CD14-positive monocyte (primary cell): ENCODE measurements at regions not wholly inside any gene's neighbourhood (a gene's known extent, or its start where the extent isn't known, plus 50 kb on each side); places are given as distances from the start of the nearest gene placed in this dataset.

Experiments
- DNase-seq, 3 donors: peaks; one replicate each; pipeline ENCODE4 v3.0.0-alpha.2; 2011 to 2022
- H2AFZ ChIP-seq: 2 replicates; pipeline ENCODE4 v1.6.0; 2012; ENCODE audit warnings: mild to moderate bottlenecking, low read depth, low read length, inconsistent platforms; ENCODE audit not compliant: insufficient read depth, poor library complexity, severe bottlenecking
- H3K27ac ChIP-seq, 2 donors: 1 replicate in 1 of 2; 2 replicates in 1 of 2; pipeline ENCODE4 v1.5.1; 2012 to 2013; ENCODE audit warnings: low read length in 2 of 2, control low read depth in 1 of 2, inconsistent platforms in 1 of 2, low read depth in 1 of 2, mild to moderate bottlenecking in 1 of 2
- H3K27me3 ChIP-seq, 2 donors: one replicate each; pipeline versions ENCODE4 v1.6.0 to v1.6.1; 2011 to 2013; ENCODE audit warnings: low read length in 2 of 2; ENCODE audit not compliant: control insufficient read depth in 2 of 2, insufficient read depth in 2 of 2
- H3K36me3 ChIP-seq, 2 donors: replicated peaks in 1 of 2; 1 replicate in 1 of 2; 2 replicates in 1 of 2; pipeline versions ENCODE4 v1.5.1 to v1.6.1; 2012 to 2013; ENCODE audit warnings: low read length in 2 of 2, control low read depth in 1 of 2, inconsistent platforms in 1 of 2, mild to moderate bottlenecking in 1 of 2; ENCODE audit not compliant: insufficient read depth in 2 of 2, control insufficient read depth in 1 of 2
- H3K4me1 ChIP-seq, 2 donors: 1 replicate in 1 of 2; 2 replicates in 1 of 2; pipeline versions ENCODE4 v1.5.1 to v1.6.1; 2012 to 2013; ENCODE audit warnings: low read length in 2 of 2, control low read depth in 1 of 2, inconsistent platforms in 1 of 2, mild to moderate bottlenecking in 1 of 2, moderate library complexity in 1 of 2; ENCODE audit not compliant: insufficient read depth in 2 of 2, control insufficient read depth in 1 of 2
- H3K4me2 ChIP-seq: replicated peaks from 2 replicates; pipeline ENCODE3; 2012; ENCODE audit warnings: low read length, moderate library complexity, mild to moderate bottlenecking; ENCODE audit not compliant: poor library complexity, severe bottlenecking; ENCODE audit errors: extremely low read depth
- H3K4me3 ChIP-seq, 3 experiments: fragments of 200-600 bp in 1 of 3; sonication (generic) in 1 of 3; replicated peaks in 1 of 3; 1 replicate in 2 of 3; 2 replicates in 1 of 3; pipeline ENCODE4 v1.5.1; 2011 to 2013; ENCODE audit warnings: low read length in 3 of 3, mild to moderate bottlenecking in 3 of 3, control low read depth in 2 of 3, low read depth in 2 of 3, inconsistent platforms in 1 of 3, moderate library complexity in 1 of 3
- H3K79me2 ChIP-seq: 2 replicates; pipeline ENCODE4 v1.6.0; 2012; ENCODE audit warnings: mild to moderate bottlenecking, control low read depth, inconsistent platforms, low read length, moderate library complexity; ENCODE audit not compliant: insufficient read depth
- H3K9ac ChIP-seq: 2 replicates; pipeline ENCODE4 v1.6.0; 2017; ENCODE audit warnings: low read length, mild to moderate bottlenecking; ENCODE audit not compliant: insufficient read depth, poor library complexity, severe bottlenecking
- H3K9me3 ChIP-seq, 2 donors: replicated peaks in 1 of 2; 1 replicate in 1 of 2; 2 replicates in 1 of 2; pipeline versions ENCODE4 v1.5.1 to v1.6.1; 2012 to 2013; ENCODE audit warnings: low read length in 2 of 2, control low read depth in 1 of 2; ENCODE audit not compliant: control insufficient read depth in 1 of 2, insufficient read depth in 1 of 2
- H4K20me1 ChIP-seq: 2 replicates; pipeline ENCODE4 v1.6.0; 2012; ENCODE audit warnings: mild to moderate bottlenecking, low read length, control low read depth, moderate library complexity; ENCODE audit not compliant: insufficient read depth
- H3K27ac Mint-ChIP-seq, 7 donors: one replicate each; pipeline ENCODE4 v1.8.0; 2020; ENCODE audit warnings: mild to moderate bottlenecking in 7 of 7, mixed read lengths in 7 of 7, moderate library complexity in 6 of 7, inconsistent platforms in 2 of 7
- H3K27me3 Mint-ChIP-seq, 3 donors: one replicate each; pipeline ENCODE4 v1.8.0; 2021 to 2022; ENCODE audit warnings: low read depth in 3 of 3, mild to moderate bottlenecking in 3 of 3, mixed read lengths in 3 of 3, moderate library complexity in 3 of 3, inconsistent platforms in 1 of 3
- H3K36me3 Mint-ChIP-seq, 2 donors: one replicate each; pipeline ENCODE4 v1.8.0; 2020; ENCODE audit warnings: mixed read lengths in 2 of 2, inconsistent platforms in 1 of 2, mild to moderate bottlenecking in 1 of 2
- H3K4me1 Mint-ChIP-seq: one replicate; pipeline ENCODE4 v1.8.0; 2020; ENCODE audit warnings: mild to moderate bottlenecking, mixed read lengths
- H3K4me3 Mint-ChIP-seq, 2 donors: one replicate each; pipeline ENCODE4 v1.8.0; 2020; ENCODE audit warnings: mild to moderate bottlenecking in 2 of 2, mixed read lengths in 2 of 2, moderate library complexity in 1 of 2
- H3K9me3 Mint-ChIP-seq, 7 donors: one replicate each; pipeline ENCODE4 v1.8.0; 2020 to 2022; ENCODE audit warnings: mixed read lengths in 7 of 7, mild to moderate bottlenecking in 6 of 7, moderate library complexity in 6 of 7, inconsistent platforms in 2 of 7
- WGBS: methylation state at CpG from one replicate; pipeline ENCODE4 v1.1.5; 2013; ENCODE audit warnings: missing lambda C conversion rate; ENCODE audit not compliant: insufficient coverage; 5-methylcytosine and 5-hydroxymethylcytosine counted together
- intact Hi-C, 2 donors: fragments of 100-400 bp; cut with micrococcal nuclease; formaldehyde crosslinking; loops; one replicate each; pipeline versions ENCODE4 v1.15.0 to v1.15.1; 2023
- TF ChIP-seq, protein P1 (sequence below): fragments of 200-600 bp; IDR thresholded peaks from one replicate; pipeline ENCODE4 v1.8.0; 2022; ENCODE audit warnings: antibody characterized with exemption, mild to moderate bottlenecking

DNA sequence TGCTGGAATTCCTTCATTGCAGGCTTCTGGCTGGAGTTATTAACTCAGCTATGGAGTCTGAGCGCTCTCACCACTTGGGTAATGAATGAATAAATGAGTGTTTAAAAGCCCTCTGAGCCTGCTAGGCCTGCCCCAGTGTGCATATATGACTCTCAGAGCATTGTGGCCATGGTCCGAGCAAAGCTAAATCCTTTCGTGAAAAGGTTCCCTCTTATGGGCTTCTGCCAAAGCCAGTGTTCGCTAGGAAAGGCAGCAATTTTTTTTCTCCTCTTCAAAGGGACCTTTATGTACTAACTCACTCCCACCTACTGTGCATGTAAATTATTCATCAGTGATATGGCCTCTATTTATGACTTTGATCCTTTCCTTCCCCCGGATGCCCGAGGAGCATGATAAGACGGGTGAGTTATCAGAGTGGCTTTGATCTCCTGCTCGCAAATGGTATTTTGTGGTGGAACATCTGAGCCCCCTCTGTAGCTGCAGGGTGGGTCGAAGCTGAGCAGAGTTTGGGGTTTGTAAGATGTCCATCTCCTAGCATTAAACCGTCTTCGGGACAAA is 88.6 kb downstream of the LINC00237 start:
- no peaks in the 10 kb centered on the region for H3K36me3 ChIP-seq
- H3K27me3 ChIP-seq, result peaks cover 43 to 49% of the 10 kb centered on the region in 2 donors
- H3K27ac ChIP-seq, result no peak overlapping the region
- H3K9ac ChIP-seq, result no peak overlapping the region
- H3K4me3 Mint-ChIP-seq, result no peak overlapping the region
- peaks cover 0 to 5% of the 10 kb centered on the region in 2 donors for H3K9me3 ChIP-seq
- TF ChIP-seq, protein P1, sequence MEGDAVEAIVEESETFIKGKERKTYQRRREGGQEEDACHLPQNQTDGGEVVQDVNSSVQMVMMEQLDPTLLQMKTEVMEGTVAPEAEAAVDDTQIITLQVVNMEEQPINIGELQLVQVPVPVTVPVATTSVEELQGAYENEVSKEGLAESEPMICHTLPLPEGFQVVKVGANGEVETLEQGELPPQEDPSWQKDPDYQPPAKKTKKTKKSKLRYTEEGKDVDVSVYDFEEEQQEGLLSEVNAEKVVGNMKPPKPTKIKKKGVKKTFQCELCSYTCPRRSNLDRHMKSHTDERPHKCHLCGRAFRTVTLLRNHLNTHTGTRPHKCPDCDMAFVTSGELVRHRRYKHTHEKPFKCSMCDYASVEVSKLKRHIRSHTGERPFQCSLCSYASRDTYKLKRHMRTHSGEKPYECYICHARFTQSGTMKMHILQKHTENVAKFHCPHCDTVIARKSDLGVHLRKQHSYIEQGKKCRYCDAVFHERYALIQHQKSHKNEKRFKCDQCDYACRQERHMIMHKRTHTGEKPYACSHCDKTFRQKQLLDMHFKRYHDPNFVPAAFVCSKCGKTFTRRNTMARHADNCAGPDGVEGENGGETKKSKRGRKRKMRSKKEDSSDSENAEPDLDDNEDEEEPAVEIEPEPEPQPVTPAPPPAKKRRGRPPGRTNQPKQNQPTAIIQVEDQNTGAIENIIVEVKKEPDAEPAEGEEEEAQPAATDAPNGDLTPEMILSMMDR, result no peak
- H3K27me3 Mint-ChIP-seq, result peaks cover 41 to 65% (median 47%) of the 10 kb centered on the region in 3 donors
- H2AFZ ChIP-seq, result no peak overlapping the region
- H3K4me1 ChIP-seq, result no peaks in the 10 kb centered on the region
- no peaks in the 10 kb centered on the region for H3K4me1 Mint-ChIP-seq
- H3K4me3 ChIP-seq, result no peak overlapping the region
- peaks cover 0 to 4% (median 2%) of the 10 kb centered on the region in 7 donors for H3K9me3 Mint-ChIP-seq
- H3K79me2 ChIP-seq, result no peaks in the 10 kb centered on the region
- WGBS, result 76% methylated on average over 3 of the region's 11 CpGs
- intact Hi-C loops, result no loop called here
- H3K4me2 ChIP-seq, result no peak overlapping the region
- no peaks in the 10 kb centered on the region for H3K36me3 Mint-ChIP-seq
- H4K20me1 ChIP-seq, result no peaks in the 10 kb centered on the region
- H3K27ac Mint-ChIP-seq, result no peak overlapping the region
- no peak for DNase-seq

DNA sequence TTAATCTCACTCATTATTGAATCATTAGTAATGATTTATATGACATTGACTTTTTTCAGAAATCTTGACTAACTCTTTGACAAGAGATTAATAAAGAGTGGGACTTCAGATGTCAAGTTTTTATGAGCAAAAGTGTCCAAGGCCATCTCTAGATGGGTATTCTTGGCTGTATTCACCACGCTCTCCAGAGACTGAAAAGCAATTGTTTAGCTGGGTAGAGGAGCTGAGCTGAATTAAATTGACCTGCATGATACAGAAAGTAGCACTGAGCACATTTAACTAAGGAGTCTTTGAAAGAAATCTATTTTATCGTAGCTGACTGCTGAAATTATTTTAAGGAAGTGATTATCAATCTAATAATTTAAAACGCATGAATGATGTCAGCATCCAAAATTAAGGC is 89.4 kb downstream of the LINC00237 start:
- no peak for DNase-seq
- peaks cover 0 to 5% of the 10 kb centered on the region in 2 donors for H3K9me3 ChIP-seq
- no peak overlapping the region for H3K4me3 ChIP-seq
- no peaks in the 10 kb centered on the region for H3K79me2 ChIP-seq
- H2AFZ ChIP-seq, result no peak overlapping the region
- Mint-ChIP-seq H3K27me3 (peaks cover 41 to 67% (median 47%) of the 10 kb centered on the region in 3 donors), H3K36me3 (no peaks in the 10 kb centered on the region), H3K27ac (peak overlapping the region in 1 of 7 donors; percentile 31), H3K9me3 (peaks cover 0 to 4% (median 2%) of the 10 kb centered on the region in 7 donors), H3K4me1 (no peaks in the 10 kb centered on the region), H3K4me3 (no peak overlapping the region)
- intact Hi-C loops, result no loop called here
- no peak overlapping the region for H3K9ac ChIP-seq
- H3K4me2 ChIP-seq, result no peak overlapping the region
- peaks cover 42 to 48% of the 10 kb centered on the region in 2 donors for H3K27me3 ChIP-seq
- no peaks in the 10 kb centered on the region for H3K4me1 ChIP-seq
- no peak overlapping the region for H3K27ac ChIP-seq
- no peaks in the 10 kb centered on the region for H4K20me1 ChIP-seq
- 100% methylated on average over 1 of the region's 3 CpGs for WGBS
- H3K36me3 ChIP-seq, result no peaks in the 10 kb centered on the region
- TF ChIP-seq, protein P1, result no peak
